SK-N-SH treated with all-trans-retinoic acid at 6 μM for 48 hours (cell line): ENCODE measurements at regions not wholly inside any gene's neighbourhood (a gene's known extent, or its start where the extent isn't known, plus 50 kb on each side); places are given as distances from the start of the nearest gene placed in this dataset.

Experiments
- ATAC-seq: fragments of 200-7000 bp; cut with Tn5 transposase; 3 replicates; pipeline ENCODE4 v1.9.1; 2020; ENCODE audit warnings: mild to moderate bottlenecking, moderate library complexity
- ARNTL ChIP-seq: fragments of 450-650 bp; formaldehyde crosslinking; IDR thresholded peaks from 2 replicates; pipeline ENCODE4 v1.5.0; 2020; ENCODE audit warnings: low read depth, mild to moderate bottlenecking, moderate library complexity, borderline replicate concordance
- BACH2 ChIP-seq: fragments of 250-450 bp; sonication (Bioruptor Pico); IDR thresholded peaks from 2 replicates; pipeline ENCODE4 v1.9.0; 2021; ENCODE audit warnings: mild to moderate bottlenecking, borderline replicate concordance
- CSDC2 ChIP-seq: fragments of 250-450 bp; sonication (Bioruptor Pico); IDR thresholded peaks from 2 replicates; pipeline ENCODE4 v1.5.0; 2020; ENCODE audit warnings: mild to moderate bottlenecking, moderate library complexity
- ESRRG ChIP-seq: fragments of 250-450 bp; sonication (Bioruptor Pico); IDR thresholded peaks from 2 replicates; pipeline ENCODE4 v1.6.1; 2021; ENCODE audit warnings: mild to moderate bottlenecking
- GLIS3 ChIP-seq: fragments of 250-450 bp; sonication (Bioruptor Pico); IDR thresholded peaks from 2 replicates; pipeline ENCODE4 v1.5.0; 2020; ENCODE audit warnings: mild to moderate bottlenecking, moderate library complexity
- ISL1 ChIP-seq: fragments of 250-450 bp; sonication (Bioruptor Pico); IDR thresholded peaks from 2 replicates; pipeline ENCODE4 v2.1.2; 2022; ENCODE audit warnings: mild to moderate bottlenecking, moderate library complexity
- OSR1 ChIP-seq: fragments of 250-450 bp; sonication (Bioruptor Pico); IDR thresholded peaks from 2 replicates; pipeline ENCODE4 v1.8.0; 2022; ENCODE audit warnings: moderate library complexity, mild to moderate bottlenecking, inconsistent platforms
- PPARA ChIP-seq: fragments of 250-450 bp; sonication (Bioruptor Pico); IDR thresholded peaks from 2 replicates; pipeline ENCODE4 v1.5.0; 2020; ENCODE audit warnings: mild to moderate bottlenecking, borderline replicate concordance
- RARB ChIP-seq: fragments of 250-450 bp; sonication (Bioruptor Pico); IDR thresholded peaks from 2 replicates; pipeline ENCODE4 v1.8.0; 2021; ENCODE audit warnings: mild to moderate bottlenecking, moderate library complexity
- SNAI2 ChIP-seq: fragments of 250-450 bp; sonication (Bioruptor Pico); IDR thresholded peaks from 2 replicates; pipeline ENCODE4 v1.5.0; 2020; ENCODE audit warnings: mild to moderate bottlenecking, moderate library complexity
- TCF4 ChIP-seq: fragments of 250-450 bp; sonication (Bioruptor Pico); IDR thresholded peaks from 2 replicates; pipeline ENCODE4 v1.8.0; 2021; ENCODE audit warnings: mild to moderate bottlenecking, moderate library complexity, borderline replicate concordance
- TOX ChIP-seq: fragments of 250-450 bp; sonication (Bioruptor Pico); IDR thresholded peaks from 2 replicates; pipeline ENCODE4 v1.8.0; 2021; ENCODE audit warnings: mild to moderate bottlenecking, moderate library complexity, borderline replicate concordance
- ZC3H10 ChIP-seq: fragments of 250-450 bp; sonication (Bioruptor Pico); IDR thresholded peaks from 2 replicates; pipeline ENCODE4 v1.5.1; 2021; ENCODE audit warnings: mild to moderate bottlenecking, moderate library complexity
- ZFP30 ChIP-seq: fragments of 450-650 bp; formaldehyde crosslinking; IDR thresholded peaks from 2 replicates; pipeline ENCODE4 v1.5.0; 2022; ENCODE audit warnings: mild to moderate bottlenecking, moderate library complexity
- ZNF565 ChIP-seq: fragments of 450-650 bp; formaldehyde crosslinking; conservative IDR thresholded peaks from 2 replicates; pipeline ENCODE4 v1.5.0; 2020; ENCODE audit warnings: low read depth, mild to moderate bottlenecking, moderate library complexity
- ZNF70 ChIP-seq: fragments of 450-650 bp; formaldehyde crosslinking; IDR thresholded peaks from 2 replicates; pipeline ENCODE4 v1.5.0; 2020; ENCODE audit warnings: mild to moderate bottlenecking, moderate library complexity
- ZNF8 ChIP-seq: fragments of 450-650 bp; formaldehyde crosslinking; IDR thresholded peaks from 2 replicates; pipeline ENCODE4 v1.5.0; 2020; ENCODE audit warnings: mild to moderate bottlenecking, moderate library complexity
- TF ChIP-seq, protein P1 (sequence below): fragments of 250-450 bp; sonication (Bioruptor Pico); IDR thresholded peaks from 2 replicates; pipeline ENCODE4 v1.8.0; 2021; ENCODE audit warnings: low read depth, mild to moderate bottlenecking, moderate library complexity, borderline replicate concordance
- TF ChIP-seq, protein P2 (sequence below): fragments of 250-450 bp; sonication (Bioruptor Pico); IDR thresholded peaks from 2 replicates; pipeline ENCODE4 v1.8.0; 2020; ENCODE audit warnings: mild to moderate bottlenecking, moderate library complexity, borderline replicate concordance
- TF ChIP-seq, protein P3 (sequence below): fragments of 250-450 bp; sonication (Bioruptor Pico); IDR thresholded peaks from 2 replicates; pipeline ENCODE4 v1.5.0; 2020; ENCODE audit warnings: mild to moderate bottlenecking, moderate library complexity
- TF ChIP-seq, protein P4 (sequence below): fragments of 250-450 bp; sonication (Bioruptor Pico); IDR thresholded peaks from 2 replicates; pipeline ENCODE4 v1.5.1; 2020; ENCODE audit warnings: low read depth, mild to moderate bottlenecking, moderate library complexity

DNA sequence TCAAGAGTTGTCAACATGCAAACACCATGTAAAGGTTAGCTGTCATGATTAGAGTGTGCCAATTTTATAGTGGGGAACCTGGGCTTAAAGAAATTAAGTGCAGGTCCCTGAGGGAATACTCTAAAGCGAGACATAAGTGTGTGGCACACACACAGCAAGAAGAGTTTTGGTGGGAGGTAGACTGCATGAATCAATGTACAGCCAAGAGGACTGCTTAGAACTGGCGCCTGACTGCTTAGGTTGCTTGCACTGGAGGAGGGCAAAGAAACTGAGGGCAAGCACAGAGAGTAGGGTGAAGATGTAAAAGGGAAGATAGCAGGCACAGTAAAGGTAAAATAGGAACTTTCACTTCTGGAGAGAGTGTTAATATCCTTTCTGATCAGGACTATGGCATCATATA lies 184.9 kb downstream of the SOX2 start:
- ATAC-seq = no peak
- TF ChIP-seq PPARA (CRISPR knock-in tag) (no peak), BACH2 (CRISPR knock-in tag) (no peak), ZNF8 (CRISPR knock-in tag) (no peak), ZNF565 (CRISPR knock-in tag) (no peak), TOX (CRISPR knock-in tag) (no peak), ESRRG (CRISPR knock-in tag) (no peak), OSR1 (CRISPR knock-in tag) (no peak), ZC3H10 (CRISPR knock-in tag) (no peak), ISL1 (CRISPR knock-in tag) (no peak), TCF4 (CRISPR knock-in tag) (no peak), RARB (CRISPR knock-in tag) (no peak), ZFP30 (CRISPR knock-in tag) (no peak), GLIS3 (no peak), SNAI2 (CRISPR knock-in tag) (no peak), CSDC2 (CRISPR knock-in tag) (no peak), ARNTL (CRISPR knock-in tag) (no peak)
- TF ChIP-seq, protein P1, sequence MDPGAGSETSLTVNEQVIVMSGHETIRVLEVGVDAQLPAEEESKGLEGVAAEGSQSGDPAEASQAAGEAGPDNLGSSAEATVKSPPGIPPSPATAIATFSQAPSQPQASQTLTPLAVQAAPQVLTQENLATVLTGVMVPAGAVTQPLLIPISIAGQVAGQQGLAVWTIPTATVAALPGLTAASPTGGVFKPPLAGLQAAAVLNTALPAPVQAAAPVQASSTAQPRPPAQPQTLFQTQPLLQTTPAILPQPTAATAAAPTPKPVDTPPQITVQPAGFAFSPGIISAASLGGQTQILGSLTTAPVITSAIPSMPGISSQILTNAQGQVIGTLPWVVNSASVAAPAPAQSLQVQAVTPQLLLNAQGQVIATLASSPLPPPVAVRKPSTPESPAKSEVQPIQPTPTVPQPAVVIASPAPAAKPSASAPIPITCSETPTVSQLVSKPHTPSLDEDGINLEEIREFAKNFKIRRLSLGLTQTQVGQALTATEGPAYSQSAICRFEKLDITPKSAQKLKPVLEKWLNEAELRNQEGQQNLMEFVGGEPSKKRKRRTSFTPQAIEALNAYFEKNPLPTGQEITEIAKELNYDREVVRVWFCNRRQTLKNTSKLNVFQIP = no peak
- TF ChIP-seq, protein P2, sequence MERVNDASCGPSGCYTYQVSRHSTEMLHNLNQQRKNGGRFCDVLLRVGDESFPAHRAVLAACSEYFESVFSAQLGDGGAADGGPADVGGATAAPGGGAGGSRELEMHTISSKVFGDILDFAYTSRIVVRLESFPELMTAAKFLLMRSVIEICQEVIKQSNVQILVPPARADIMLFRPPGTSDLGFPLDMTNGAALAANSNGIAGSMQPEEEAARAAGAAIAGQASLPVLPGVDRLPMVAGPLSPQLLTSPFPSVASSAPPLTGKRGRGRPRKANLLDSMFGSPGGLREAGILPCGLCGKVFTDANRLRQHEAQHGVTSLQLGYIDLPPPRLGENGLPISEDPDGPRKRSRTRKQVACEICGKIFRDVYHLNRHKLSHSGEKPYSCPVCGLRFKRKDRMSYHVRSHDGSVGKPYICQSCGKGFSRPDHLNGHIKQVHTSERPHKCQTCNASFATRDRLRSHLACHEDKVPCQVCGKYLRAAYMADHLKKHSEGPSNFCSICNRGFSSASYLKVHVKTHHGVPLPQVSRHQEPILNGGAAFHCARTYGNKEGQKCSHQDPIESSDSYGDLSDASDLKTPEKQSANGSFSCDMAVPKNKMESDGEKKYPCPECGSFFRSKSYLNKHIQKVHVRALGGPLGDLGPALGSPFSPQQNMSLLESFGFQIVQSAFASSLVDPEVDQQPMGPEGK (CRISPR knock-in tag) = no peak
- TF ChIP-seq, protein P3, sequence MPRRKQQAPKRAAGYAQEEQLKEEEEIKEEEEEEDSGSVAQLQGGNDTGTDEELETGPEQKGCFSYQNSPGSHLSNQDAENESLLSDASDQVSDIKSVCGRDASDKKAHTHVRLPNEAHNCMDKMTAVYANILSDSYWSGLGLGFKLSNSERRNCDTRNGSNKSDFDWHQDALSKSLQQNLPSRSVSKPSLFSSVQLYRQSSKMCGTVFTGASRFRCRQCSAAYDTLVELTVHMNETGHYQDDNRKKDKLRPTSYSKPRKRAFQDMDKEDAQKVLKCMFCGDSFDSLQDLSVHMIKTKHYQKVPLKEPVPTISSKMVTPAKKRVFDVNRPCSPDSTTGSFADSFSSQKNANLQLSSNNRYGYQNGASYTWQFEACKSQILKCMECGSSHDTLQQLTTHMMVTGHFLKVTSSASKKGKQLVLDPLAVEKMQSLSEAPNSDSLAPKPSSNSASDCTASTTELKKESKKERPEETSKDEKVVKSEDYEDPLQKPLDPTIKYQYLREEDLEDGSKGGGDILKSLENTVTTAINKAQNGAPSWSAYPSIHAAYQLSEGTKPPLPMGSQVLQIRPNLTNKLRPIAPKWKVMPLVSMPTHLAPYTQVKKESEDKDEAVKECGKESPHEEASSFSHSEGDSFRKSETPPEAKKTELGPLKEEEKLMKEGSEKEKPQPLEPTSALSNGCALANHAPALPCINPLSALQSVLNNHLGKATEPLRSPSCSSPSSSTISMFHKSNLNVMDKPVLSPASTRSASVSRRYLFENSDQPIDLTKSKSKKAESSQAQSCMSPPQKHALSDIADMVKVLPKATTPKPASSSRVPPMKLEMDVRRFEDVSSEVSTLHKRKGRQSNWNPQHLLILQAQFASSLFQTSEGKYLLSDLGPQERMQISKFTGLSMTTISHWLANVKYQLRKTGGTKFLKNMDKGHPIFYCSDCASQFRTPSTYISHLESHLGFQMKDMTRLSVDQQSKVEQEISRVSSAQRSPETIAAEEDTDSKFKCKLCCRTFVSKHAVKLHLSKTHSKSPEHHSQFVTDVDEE (CRISPR knock-in tag) = no peak
- TF ChIP-seq, protein P4, sequence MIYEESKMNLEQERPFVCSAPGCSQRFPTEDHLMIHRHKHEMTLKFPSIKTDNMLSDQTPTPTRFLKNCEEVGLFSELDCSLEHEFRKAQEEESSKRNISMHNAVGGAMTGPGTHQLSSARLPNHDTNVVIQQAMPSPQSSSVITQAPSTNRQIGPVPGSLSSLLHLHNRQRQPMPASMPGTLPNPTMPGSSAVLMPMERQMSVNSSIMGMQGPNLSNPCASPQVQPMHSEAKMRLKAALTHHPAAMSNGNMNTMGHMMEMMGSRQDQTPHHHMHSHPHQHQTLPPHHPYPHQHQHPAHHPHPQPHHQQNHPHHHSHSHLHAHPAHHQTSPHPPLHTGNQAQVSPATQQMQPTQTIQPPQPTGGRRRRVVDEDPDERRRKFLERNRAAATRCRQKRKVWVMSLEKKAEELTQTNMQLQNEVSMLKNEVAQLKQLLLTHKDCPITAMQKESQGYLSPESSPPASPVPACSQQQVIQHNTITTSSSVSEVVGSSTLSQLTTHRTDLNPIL (CRISPR knock-in tag) = no peak

DNA sequence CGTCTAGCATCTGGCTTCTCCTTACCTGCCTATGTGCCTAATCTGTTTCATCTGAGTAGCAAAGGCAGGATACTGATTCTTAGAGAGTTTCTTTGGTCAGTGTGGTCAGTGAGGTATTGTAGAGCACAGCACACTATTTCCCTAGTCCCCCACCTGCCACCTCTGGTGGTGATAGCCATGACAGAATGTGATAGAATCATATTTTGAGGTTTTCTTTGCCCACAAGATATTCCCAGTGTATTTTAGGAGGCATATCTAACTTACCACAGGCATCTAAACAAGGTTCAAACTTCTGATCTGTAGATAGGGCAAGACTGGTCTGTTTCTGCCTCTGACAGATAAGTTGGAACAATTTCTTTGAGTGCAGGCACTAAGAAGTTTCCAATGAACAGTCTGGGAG lies 188.0 kb downstream of the SOX2 start:
- ATAC-seq = no peak

More for the DNA sequence above, 188.0 kb downstream of the SOX2 start:
- no peak for TF ChIP-seq OSR1 (CRISPR knock-in tag)
- TF ChIP-seq ZNF565 (CRISPR knock-in tag) = no peak
- TF ChIP-seq GLIS3 = no peak
- TF ChIP-seq, protein P2 (CRISPR knock-in tag) = no peak
- TF ChIP-seq ZNF70 (CRISPR knock-in tag) = no peak
- TF ChIP-seq ZFP30 (CRISPR knock-in tag) = no peak
- no peak for TF ChIP-seq RARB (CRISPR knock-in tag)
- TF ChIP-seq ARNTL (CRISPR knock-in tag) = no peak
- no peak for TF ChIP-seq BACH2 (CRISPR knock-in tag)
- TF ChIP-seq PPARA (CRISPR knock-in tag) = no peak
- TF ChIP-seq, protein P3 (CRISPR knock-in tag) = no peak
- TF ChIP-seq, protein P1 = no peak
- TF ChIP-seq TCF4 (CRISPR knock-in tag) = no peak
- no peak for TF ChIP-seq ESRRG (CRISPR knock-in tag)
- no peak for TF ChIP-seq SNAI2 (CRISPR knock-in tag)
- TF ChIP-seq TOX (CRISPR knock-in tag) = no peak
- TF ChIP-seq ZNF8 (CRISPR knock-in tag) = no peak
- TF ChIP-seq, protein P4 (CRISPR knock-in tag) = no peak
